Lower leg skin (tissue), 3 donors: ENCODE measurements at regions not wholly inside any gene's neighbourhood (a gene's known extent, or its start where the extent isn't known, plus 50 kb on each side); places are given as distances from the start of the nearest gene placed in this dataset.
"Not testable (repeated sequence)": the region's sequence is repeated elsewhere in the genome, so short reads cannot be mapped to it uniquely, and the experiment has no call there.

Source experiments
- CTCF ChIP-seq, 3 donors: fragments of 450-650 bp; IDR thresholded peaks; one replicate each; pipeline ENCODE4 v1.5.1; 2016; ENCODE audit warnings: antibody characterized with exemption in 3 of 3, mild to moderate bottlenecking in 3 of 3, moderate library complexity in 2 of 3
- POLR2A ChIP-seq, 2 donors: fragments of 450-650 bp; IDR thresholded peaks; one replicate each; pipeline ENCODE4 v1.6.1; 2016 to 2017; ENCODE audit warnings: antibody characterized with exemption in 2 of 2, mild to moderate bottlenecking in 1 of 2, moderate library complexity in 1 of 2

GRCh38 chr1:120664376-120665249, 59.1 kb upstream of the NBPF26 start:
- not testable (repeated sequence) for TF ChIP-seq POLR2A, CTCF (IDR thresholded peaks at IDR 0.05)
